GM12892 (cell line): ENCODE measurements at regions not wholly inside any gene's neighbourhood (a gene's known extent, or its start where the extent isn't known, plus 50 kb on each side); places are given as distances from the start of the nearest gene placed in this dataset.

Experiments used
- POLR2A ChIP-seq: IDR thresholded peaks from 2 replicates; pipeline ENCODE4 v1.6.1; 2011; ENCODE audit warnings: low read depth, low read length, control low read depth
- POLR2AphosphoS5 ChIP-seq: IDR thresholded peaks from 2 replicates; pipeline ENCODE4 v1.6.1; 2011; ENCODE audit warnings: low read depth, low read length, control low read depth
- TAF1 ChIP-seq: IDR thresholded peaks from 2 replicates; pipeline ENCODE4 v1.6.1; 2011; ENCODE audit warnings: low read depth, mild to moderate bottlenecking, control low read depth, low read length, borderline replicate concordance

- TF ChIP-seq POLR2A = no peak
- TF ChIP-seq POLR2AphosphoS5 = no peak
- no peak for TF ChIP-seq TAF1
These were observed 136.2 kb upstream of the ZNF536 start for GRCh38 chr19:30235946-30236345.
